GM19025 (cell line): ENCODE measurements at regions not wholly inside any gene's neighbourhood (a gene's known extent, or its start where the extent isn't known, plus 50 kb on each side); places are given as distances from the start of the nearest gene placed in this dataset.
"Not testable (repeated sequence)": the region's sequence is repeated elsewhere in the genome, so short reads cannot be mapped to it uniquely, and the experiment has no call there.

Source experiments
- ATAC-seq: cut with Tn5 transposase; IDR thresholded peaks from one replicate; pipeline ENCODE4 v1.9.1; 2021; ENCODE audit warnings: mild to moderate bottlenecking, low read depth, moderate library complexity; ENCODE audit not compliant: unreplicated experiment

GRCh38 chr10:56596257-56596656 is 235.2 kb upstream of the ZWINT start:
- ATAC-seq: no peak

- ATAC-seq: no peak
Observed at GRCh38 chr10:56593120-56593519, 232.1 kb upstream of the ZWINT start.

- no peak for ATAC-seq
Observed at GRCh38 chr10:56586461-56586891, 225.4 kb upstream of the ZWINT start.

DNA sequence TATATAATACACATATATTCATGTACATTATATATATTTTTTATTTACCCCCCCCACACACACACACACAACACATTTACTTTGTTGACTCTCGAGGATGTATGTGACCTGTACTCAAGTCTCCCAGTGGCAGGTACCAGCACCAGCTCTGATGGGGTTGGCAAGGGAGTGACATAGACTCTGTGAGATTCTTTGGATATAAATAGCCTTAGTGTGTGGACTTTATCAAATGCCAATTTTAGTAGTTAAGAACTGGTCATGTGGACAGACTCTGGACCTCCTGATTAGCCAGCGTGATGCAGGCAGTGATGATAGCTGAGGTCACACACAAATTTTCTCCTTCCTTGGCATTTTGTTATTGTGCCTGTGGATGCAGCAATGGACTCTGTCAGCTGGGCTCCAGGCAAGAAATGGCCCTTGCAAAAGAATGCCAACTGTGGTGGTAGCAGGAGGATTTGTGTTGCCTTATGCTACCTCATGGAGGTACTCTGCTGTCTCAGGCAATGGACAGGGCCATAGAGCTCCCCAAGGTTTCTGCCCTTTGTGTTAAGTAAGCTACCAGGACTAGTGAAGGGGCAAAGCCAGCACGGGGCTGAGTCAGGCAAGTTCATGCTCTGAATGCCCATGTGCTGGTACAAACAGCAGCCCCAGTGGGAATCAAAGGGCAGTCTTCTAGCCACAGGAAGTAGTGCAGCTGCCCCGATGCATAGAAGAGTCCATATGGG is 224.6 kb upstream of the ZWINT start:
- no peak for ATAC-seq

- no peak for ATAC-seq
Observed at GRCh38 chr10:56583316-56583715, 222.3 kb upstream of the ZWINT start.

DNA sequence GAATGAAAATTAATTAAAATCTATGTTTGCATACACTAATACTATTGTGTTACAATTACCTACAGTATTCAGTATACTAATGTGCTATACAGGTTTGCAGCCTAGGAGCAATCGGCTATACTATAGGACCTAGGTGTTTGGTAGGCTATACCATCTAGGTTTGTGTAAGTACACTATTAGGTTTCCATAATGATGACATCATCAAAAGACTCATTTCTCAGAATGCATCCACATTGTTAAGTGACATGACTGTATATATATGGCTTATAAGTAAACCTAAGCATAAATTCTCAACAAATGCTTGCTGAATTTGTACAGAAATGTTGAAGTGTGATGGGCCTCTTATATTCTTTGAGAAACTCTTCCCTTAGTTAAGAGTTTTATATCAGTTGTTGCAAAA is 206.5 kb upstream of the ZWINT start:
- no peak for ATAC-seq

DNA sequence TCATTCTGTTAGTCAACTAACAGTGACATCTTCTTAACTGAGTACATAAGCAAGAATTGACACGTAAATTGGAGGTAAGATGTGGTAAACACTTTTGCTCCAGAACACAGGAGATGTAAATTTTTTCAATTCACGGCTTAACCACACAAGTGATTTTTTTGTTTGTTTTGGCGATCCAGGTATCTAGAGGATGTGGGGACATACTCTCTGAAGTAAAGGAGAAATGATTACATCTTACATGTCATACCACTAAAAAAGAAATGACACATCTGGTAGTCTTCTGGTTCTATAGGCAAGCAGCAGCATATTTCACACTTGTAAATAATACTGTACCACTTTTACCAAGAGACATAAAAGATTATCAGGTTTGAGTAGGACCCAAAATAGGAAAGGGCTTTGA is 200.3 kb upstream of the ZWINT start:
- no peak for ATAC-seq

- no peak for ATAC-seq
Observed at GRCh38 chr10:56551037-56551436, 190.0 kb upstream of the ZWINT start.

- no peak for ATAC-seq
Observed at GRCh38 chr10:56547163-56547562, 186.1 kb upstream of the ZWINT start.

DNA sequence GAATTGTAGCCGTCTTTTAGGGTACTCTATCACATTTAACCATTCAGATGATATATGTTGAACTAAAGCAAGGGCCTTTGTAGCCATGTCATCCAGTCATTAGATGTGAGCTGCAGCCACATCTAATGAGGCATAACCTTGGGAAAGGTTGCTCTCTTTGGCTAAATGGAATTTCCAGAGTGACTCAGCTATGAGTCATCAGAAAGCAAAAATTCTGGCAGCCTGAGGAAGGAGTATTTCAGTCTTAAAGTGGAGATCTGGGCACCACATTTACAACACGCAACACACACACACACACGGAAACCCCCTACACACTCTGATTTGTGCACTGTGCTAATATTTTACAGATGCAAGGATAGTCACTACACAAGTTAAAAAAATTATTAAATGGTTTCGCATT is 176.9 kb upstream of the ZWINT start:
- ATAC-seq: no peak

DNA sequence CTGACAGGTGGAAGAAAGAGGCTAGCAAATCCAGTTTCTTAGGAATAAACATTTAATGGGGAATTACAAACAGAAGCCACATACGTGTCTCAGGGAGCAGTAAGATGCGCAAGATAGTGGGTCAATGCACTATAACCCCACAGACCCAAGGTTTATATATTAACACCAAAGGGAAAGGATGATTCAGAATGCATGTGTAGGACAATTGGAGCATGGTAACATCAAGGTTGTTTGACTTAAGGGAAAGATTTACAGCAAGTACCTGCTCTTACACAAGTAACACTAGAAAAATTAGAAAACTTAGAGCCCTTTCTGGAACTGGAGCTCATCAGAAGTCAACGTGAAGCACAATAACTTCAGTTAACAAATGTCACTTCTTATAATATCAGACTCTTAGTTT is 161.1 kb upstream of the ZWINT start:
- no peak for ATAC-seq

DNA sequence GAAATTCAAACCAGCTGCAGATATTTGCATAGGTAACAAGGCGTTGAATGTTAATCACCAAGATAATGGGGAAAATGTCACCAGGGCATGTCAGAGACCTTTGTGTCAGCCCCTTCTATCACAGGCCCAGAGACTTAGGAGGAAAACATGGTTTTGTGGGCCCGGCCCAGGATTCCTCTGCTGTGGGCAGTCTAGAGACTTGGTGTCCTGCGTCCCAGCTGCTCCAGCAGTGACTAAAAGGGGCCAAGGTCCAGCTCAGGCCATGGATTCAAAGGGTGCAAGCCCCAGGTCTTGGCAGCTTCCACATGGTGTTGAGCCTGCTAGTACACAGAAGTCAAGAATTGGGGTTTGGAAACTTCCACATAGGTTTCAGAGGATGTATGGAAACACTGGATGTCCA is 147.5 kb upstream of the ZWINT start:
- no peak for ATAC-seq

GRCh38 chr10:56507033-56507432 is 146.0 kb upstream of the ZWINT start:
- no peak for ATAC-seq

GRCh38 chr10:56505555-56505954 is 144.5 kb upstream of the ZWINT start:
- no peak for ATAC-seq

GRCh38 chr10:56496186-56496486 is 135.1 kb upstream of the ZWINT start:
- ATAC-seq: no peak

DNA sequence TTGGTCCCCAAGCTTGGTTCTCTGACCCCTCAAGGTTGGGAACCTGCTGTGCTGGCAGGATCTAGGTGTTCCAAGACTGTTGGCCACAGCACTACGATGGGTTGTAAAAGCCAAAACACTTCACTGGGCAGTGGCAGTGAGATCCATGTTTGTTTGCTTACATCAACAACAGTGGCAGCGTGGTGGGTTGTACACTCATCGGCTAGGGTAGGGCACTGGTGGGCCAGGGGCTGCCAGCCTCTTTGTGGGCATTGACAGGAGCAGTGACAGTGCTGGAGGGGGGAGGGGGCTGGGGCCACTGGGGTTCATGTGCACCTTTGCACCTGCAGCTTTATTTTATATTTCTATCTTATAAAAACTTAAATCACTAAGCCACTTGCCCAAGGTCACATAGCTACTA is 126.7 kb upstream of the ZWINT start:
- ATAC-seq: no peak

DNA sequence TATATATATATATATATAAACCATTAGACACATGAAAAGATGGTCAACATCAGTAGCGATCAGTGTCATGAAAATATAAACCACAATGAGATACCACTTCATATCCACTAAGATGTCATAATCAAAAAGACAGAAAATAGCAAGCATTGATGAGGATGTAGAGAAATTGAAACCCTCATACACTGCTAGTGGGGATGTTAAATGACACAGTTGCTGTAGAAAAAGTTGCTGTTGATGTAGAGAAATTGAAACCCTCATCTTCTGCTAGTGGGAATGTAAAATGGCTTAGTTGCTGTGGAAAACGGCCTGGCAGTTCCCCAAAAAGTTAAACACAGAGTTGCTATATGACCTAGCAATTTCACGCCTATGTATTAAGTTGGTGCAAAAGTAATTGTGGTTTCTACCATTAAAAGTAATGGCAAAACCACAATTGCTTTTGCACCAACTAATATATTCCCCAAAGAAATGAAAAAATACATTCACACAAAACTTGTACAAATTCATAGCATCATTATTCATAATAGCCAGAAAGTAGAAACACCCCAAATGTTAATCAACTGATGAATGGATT is 120.5 kb upstream of the ZWINT start:
- ATAC-seq: no peak

DNA sequence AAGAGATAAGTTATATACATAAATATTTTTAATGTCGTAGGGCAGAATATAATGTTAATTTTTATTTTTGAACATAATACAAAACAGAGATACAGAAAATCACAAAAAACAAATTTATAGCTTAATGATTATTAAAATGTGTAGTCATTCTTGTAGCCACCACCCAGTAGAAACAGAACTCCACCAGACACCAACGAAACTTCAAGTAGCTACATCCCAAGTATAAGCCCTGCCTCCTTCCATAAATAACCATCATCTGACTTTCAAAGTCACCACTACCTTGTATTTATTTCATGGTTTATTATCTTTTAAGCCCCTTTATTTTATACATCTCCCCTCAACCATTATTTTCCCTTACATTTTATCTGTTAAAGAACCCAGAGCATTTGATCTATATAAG is 111.9 kb upstream of the ZWINT start:
- no peak for ATAC-seq

- no peak for ATAC-seq
Observed at GRCh38 chr10:56470701-56471100, 109.6 kb upstream of the ZWINT start.

- ATAC-seq: no peak
Observed at GRCh38 chr10:56469482-56469881, 108.4 kb upstream of the ZWINT start.

GRCh38 chr10:56466005-56466404 is 104.9 kb upstream of the ZWINT start:
- no peak for ATAC-seq

- ATAC-seq: no peak
Observed at GRCh38 chr10:56449770-56450169, 88.7 kb upstream of the ZWINT start.

GRCh38 chr10:56447613-56448012 is 86.6 kb upstream of the ZWINT start:
- ATAC-seq: not testable (repeated sequence)
